ENCODE measurements at regions not wholly inside any gene's neighbourhood (a gene's known extent, or its start where the extent isn't known, plus 50 kb on each side); places are given as distances from the start of the nearest gene placed in this dataset.

GRCh38 chr10:47159361-47160260 is 140.4 kb upstream of the GDF10 start:
- TF ChIP-seq POLR2A (IDR thresholded peaks at IDR 0.05): no peak
- no peak for TF ChIP-seq CTCF (IDR thresholded peaks at IDR 0.05)

Data from vagina (tissue), 2 donors.